A673 (cell line): ENCODE measurements at regions not wholly inside any gene's neighbourhood (a gene's known extent, or its start where the extent isn't known, plus 50 kb on each side); places are given as distances from the start of the nearest gene placed in this dataset.

Experiments
- BruUV-seq: library from RNA; stranded (reverse); fragments of 400-500 nt; replicated peaks from 2 replicates; lab custom pipeline; 2021; lab: Mats Ljungman, UMichigan
- CTCF ChIA-PET: fragments of 300-600 bp; sonication (Branson Sonifier 250); formaldehyde crosslinking; loops from one replicate; lab custom pipeline; 2022; ENCODE audit warnings: antibody characterized with exemption; lab: Charles Lee
- POLR2A ChIA-PET: fragments of 300-600 bp; sonication (Branson Sonifier 250); formaldehyde crosslinking; loops from one replicate; lab custom pipeline; 2022; ENCODE audit warnings: antibody characterized with exemption; ENCODE audit not compliant: low non-redundant PET; lab: Charles Lee
- DNase-seq: peaks from one replicate; pipeline ENCODE4 v3.0.0-alpha.2; 2015; ENCODE audit warnings: low spot score
- H3K27ac ChIP-seq: fragments of 200-600 bp; sonication (generic); 2 replicates; pipeline ENCODE4 v1.5.1; 2016; ENCODE audit warnings: mixed run types, low read depth, mild to moderate bottlenecking, mixed read lengths, antibody characterized with exemption, low read length; ENCODE audit not compliant: poor library complexity, severe bottlenecking
- H3K27me3 ChIP-seq: fragments of 200-600 bp; sonication (generic); replicated peaks from 2 replicates; pipeline ENCODE4 v1.6.1; 2017; ENCODE audit warnings: mixed run types, low read depth, mild to moderate bottlenecking, mixed read lengths, antibody characterized with exemption, low read length; ENCODE audit not compliant: insufficient read depth, poor library complexity
- H3K36me3 ChIP-seq: fragments of 200-600 bp; sonication (generic); 2 replicates; pipeline ENCODE4 v1.6.1; 2016; ENCODE audit warnings: mixed run types, mild to moderate bottlenecking, mixed read lengths, antibody characterized with exemption, low read length; ENCODE audit not compliant: insufficient read depth, poor library complexity, severe bottlenecking
- H3K4me1 ChIP-seq: fragments of 200-600 bp; sonication (generic); 2 replicates; pipeline ENCODE4 v1.6.1; 2017; ENCODE audit warnings: mixed run types, mild to moderate bottlenecking, mixed read lengths, antibody characterized with exemption, low read length; ENCODE audit not compliant: insufficient read depth, poor library complexity, severe bottlenecking
- H3K4me3 ChIP-seq: fragments of 200-600 bp; sonication (generic); 2 replicates; pipeline ENCODE4 v1.5.1; 2016; ENCODE audit warnings: low read depth, mixed run types, mild to moderate bottlenecking, mixed read lengths, low read length; ENCODE audit not compliant: poor library complexity, severe bottlenecking
- H3K9me3 ChIP-seq: fragments of 200-600 bp; sonication (generic); 2 replicates; pipeline ENCODE4 v1.6.1; 2016; ENCODE audit warnings: mixed run types, low read depth, mild to moderate bottlenecking, mixed read lengths, antibody characterized with exemption, low read length; ENCODE audit not compliant: poor library complexity, severe bottlenecking
- EZH2 ChIP-seq: fragments of 200-600 bp; sonication (generic); IDR thresholded peaks from 2 replicates; pipeline ENCODE4 v1.6.1; 2017; ENCODE audit warnings: borderline replicate concordance, low read depth, mild to moderate bottlenecking, mixed read lengths, antibody characterized with exemption, low read length; ENCODE audit not compliant: poor library complexity, severe bottlenecking
- intact Hi-C: fragments of 100-400 bp; cut with micrococcal nuclease; formaldehyde crosslinking; loops from one replicate; pipeline ENCODE4 v1.10.0; 2022; ENCODE audit not compliant: unreplicated experiment
- TF ChIP-seq, protein P1 (sequence below): fragments of 300-800, 200-600 bp; sonication (generic); conservative IDR thresholded peaks from 2 replicates; pipeline ENCODE4 v1.5.1; 2017; ENCODE audit warnings: low read depth, mild to moderate bottlenecking, antibody characterized with exemption, low read length, moderate library complexity, mixed read lengths

DNA sequence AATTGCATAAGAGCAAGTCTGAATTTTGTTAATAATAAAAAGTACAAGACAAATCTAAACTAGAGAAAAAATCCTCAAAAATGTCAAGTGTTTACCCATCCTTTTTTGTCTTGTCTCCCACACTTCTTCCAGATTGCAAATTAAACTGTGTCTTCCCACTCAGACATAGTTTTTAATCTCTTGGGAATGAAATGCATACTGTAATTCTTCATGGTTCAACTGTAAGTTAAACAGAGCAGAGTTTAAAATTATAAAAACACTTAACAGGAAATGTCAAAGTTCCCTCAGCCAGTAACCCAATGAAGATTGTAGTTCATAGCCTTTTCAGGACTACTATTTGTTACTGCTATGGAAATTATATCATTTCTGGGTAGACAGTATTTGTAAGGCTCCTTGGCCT lies 171.8 kb downstream of the UBE2E3 start:
- ChIA-PET POLR2A (no interaction called here), CTCF (no interaction called here)
- DNase-seq, result no peak
- peaks cover 5% of the 10 kb centered on the region for H3K9me3 ChIP-seq
- no peak overlapping the region for H3K4me3 ChIP-seq
- no peak overlapping the region for H3K27ac ChIP-seq
- no peaks in the 10 kb centered on the region for H3K27me3 ChIP-seq
- no peak for TF ChIP-seq EZH2
- TF ChIP-seq, protein P1, sequence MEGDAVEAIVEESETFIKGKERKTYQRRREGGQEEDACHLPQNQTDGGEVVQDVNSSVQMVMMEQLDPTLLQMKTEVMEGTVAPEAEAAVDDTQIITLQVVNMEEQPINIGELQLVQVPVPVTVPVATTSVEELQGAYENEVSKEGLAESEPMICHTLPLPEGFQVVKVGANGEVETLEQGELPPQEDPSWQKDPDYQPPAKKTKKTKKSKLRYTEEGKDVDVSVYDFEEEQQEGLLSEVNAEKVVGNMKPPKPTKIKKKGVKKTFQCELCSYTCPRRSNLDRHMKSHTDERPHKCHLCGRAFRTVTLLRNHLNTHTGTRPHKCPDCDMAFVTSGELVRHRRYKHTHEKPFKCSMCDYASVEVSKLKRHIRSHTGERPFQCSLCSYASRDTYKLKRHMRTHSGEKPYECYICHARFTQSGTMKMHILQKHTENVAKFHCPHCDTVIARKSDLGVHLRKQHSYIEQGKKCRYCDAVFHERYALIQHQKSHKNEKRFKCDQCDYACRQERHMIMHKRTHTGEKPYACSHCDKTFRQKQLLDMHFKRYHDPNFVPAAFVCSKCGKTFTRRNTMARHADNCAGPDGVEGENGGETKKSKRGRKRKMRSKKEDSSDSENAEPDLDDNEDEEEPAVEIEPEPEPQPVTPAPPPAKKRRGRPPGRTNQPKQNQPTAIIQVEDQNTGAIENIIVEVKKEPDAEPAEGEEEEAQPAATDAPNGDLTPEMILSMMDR, result no peak
- no TSS peak for BruUV-seq
- H3K36me3 ChIP-seq, result no peaks in the 10 kb centered on the region
- intact Hi-C loops, result no loop called here
- H3K4me1 ChIP-seq, result peaks cover 4% of the 10 kb centered on the region

DNA sequence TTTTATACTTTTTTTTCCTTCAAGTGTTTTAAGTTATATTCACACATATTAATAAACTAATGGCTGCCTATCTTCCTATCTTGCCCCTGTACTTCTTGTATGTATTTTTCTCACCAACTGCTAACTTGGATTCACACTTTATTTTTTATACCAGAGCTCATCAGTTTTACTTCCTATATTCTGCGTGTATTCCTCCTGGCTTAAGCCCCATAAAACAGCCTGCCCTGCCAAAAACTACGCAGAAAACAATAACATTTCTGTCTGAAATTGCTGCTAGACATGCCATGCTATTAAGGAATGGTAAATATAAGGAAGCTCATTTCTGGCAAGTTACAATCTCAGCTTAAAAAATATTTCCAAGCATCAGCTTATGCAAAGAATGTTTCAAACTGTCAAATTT lies 172.3 kb downstream of the UBE2E3 start:
- CTCF ChIA-PET, result no interaction called here
- no peak for DNase-seq
- H3K9me3 ChIP-seq, result peaks cover 5% of the 10 kb centered on the region
- H3K4me1 ChIP-seq, result peaks cover 4% of the 10 kb centered on the region
- intact Hi-C loops, result no loop called here
- H3K4me3 ChIP-seq, result no peak overlapping the region
- no peaks in the 10 kb centered on the region for H3K27me3 ChIP-seq
- H3K36me3 ChIP-seq, result no peaks in the 10 kb centered on the region
- BruUV-seq, result no TSS peak
- TF ChIP-seq EZH2, result no peak
- TF ChIP-seq, protein P1, result no peak
- POLR2A ChIA-PET, result no interaction called here
- H3K27ac ChIP-seq, result no peak overlapping the region

DNA sequence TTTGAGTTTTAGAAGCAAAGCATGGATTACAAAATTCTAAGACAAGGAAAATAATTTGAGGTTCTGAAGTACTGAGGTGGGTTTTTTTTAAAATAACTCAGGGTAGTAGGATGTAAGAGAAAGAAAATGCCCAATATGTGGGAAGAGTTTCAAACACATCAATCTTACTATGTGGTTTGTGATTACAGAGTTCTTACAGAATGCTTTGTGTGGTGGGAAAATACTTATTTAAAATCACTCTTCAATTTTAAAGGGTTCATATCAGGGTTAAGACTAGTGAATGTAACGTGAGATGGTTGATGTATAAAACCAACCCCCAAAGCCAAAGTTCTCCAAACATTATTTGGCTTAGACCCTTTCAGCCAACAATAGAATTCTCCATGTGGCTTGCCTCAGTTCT lies 173.5 kb downstream of the UBE2E3 start:
- Histone ChIP-seq H3K27ac (no peak overlapping the region), H3K9me3 (peaks cover 5% of the 10 kb centered on the region), H3K27me3 (no peaks in the 10 kb centered on the region), H3K4me1 (peaks cover 4% of the 10 kb centered on the region), H3K36me3 (no peaks in the 10 kb centered on the region), H3K4me3 (no peak overlapping the region)
- TF ChIP-seq, protein P1, result no peak
- no peak for TF ChIP-seq EZH2
- ChIA-PET POLR2A (no interaction called here), CTCF (no interaction called here)
- intact Hi-C loops, result no loop called here
- no TSS peak for BruUV-seq
- DNase-seq, result no peak
